ENCODE measurements at regions not wholly inside any gene's neighbourhood (a gene's known extent, or its start where the extent isn't known, plus 50 kb on each side); places are given as distances from the start of the nearest gene placed in this dataset.

DNA sequence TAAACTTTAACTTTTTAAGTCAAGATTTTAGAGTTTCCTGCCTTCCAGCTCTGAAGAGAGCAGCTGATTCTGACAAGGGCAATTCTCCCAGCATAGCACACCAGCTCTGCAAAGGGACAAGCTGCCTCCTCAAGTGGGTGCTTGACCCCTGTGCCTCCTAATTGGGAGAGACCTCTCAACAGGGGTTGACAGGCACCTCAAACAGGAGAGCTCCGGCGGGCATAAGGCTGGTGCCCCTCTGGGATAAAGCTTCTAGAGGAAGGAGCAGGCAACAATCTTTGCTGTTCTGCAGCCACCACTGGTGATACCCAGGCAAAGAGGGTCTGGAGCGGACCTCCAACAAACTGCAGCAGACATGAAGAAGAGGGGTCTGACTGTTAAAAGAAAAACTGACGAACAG is 872.9 kb upstream of the PCDH10 start:
- TF ChIP-seq, protein P1, sequence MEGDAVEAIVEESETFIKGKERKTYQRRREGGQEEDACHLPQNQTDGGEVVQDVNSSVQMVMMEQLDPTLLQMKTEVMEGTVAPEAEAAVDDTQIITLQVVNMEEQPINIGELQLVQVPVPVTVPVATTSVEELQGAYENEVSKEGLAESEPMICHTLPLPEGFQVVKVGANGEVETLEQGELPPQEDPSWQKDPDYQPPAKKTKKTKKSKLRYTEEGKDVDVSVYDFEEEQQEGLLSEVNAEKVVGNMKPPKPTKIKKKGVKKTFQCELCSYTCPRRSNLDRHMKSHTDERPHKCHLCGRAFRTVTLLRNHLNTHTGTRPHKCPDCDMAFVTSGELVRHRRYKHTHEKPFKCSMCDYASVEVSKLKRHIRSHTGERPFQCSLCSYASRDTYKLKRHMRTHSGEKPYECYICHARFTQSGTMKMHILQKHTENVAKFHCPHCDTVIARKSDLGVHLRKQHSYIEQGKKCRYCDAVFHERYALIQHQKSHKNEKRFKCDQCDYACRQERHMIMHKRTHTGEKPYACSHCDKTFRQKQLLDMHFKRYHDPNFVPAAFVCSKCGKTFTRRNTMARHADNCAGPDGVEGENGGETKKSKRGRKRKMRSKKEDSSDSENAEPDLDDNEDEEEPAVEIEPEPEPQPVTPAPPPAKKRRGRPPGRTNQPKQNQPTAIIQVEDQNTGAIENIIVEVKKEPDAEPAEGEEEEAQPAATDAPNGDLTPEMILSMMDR (IDR thresholded peaks at IDR 0.05), result no peak
- TF ChIP-seq POLR2A (IDR thresholded peaks at IDR 0.05), result no peak

Data from right lobe of liver (tissue), 4 donors.